ENCODE measurements at regions not wholly inside any gene's neighbourhood (a gene's known extent, or its start where the extent isn't known, plus 50 kb on each side); places are given as distances from the start of the nearest gene placed in this dataset.

- no peak overlapping the region for H3K9ac ChIP-seq (ENCODE audit: insufficient read depth, low read length, poor library complexity, severe bottlenecking)
- peaks cover 0 to 3% (median 0%) of the 10 kb centered on the region in 3 donors for H3K27me3 Mint-ChIP-seq (ENCODE audit: low read depth in 3 of 3)
- H3K9me3 Mint-ChIP-seq, result peaks cover 0 to 5% (median 2%) of the 10 kb centered on the region in 7 donors
- TF ChIP-seq, protein P1, sequence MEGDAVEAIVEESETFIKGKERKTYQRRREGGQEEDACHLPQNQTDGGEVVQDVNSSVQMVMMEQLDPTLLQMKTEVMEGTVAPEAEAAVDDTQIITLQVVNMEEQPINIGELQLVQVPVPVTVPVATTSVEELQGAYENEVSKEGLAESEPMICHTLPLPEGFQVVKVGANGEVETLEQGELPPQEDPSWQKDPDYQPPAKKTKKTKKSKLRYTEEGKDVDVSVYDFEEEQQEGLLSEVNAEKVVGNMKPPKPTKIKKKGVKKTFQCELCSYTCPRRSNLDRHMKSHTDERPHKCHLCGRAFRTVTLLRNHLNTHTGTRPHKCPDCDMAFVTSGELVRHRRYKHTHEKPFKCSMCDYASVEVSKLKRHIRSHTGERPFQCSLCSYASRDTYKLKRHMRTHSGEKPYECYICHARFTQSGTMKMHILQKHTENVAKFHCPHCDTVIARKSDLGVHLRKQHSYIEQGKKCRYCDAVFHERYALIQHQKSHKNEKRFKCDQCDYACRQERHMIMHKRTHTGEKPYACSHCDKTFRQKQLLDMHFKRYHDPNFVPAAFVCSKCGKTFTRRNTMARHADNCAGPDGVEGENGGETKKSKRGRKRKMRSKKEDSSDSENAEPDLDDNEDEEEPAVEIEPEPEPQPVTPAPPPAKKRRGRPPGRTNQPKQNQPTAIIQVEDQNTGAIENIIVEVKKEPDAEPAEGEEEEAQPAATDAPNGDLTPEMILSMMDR (IDR thresholded peaks at IDR 0.05), result no peak
- DNase-seq, result no peak
- no peak overlapping the region for H3K27ac ChIP-seq (ENCODE audit: low read depth in 1 of 2, low read length in 2 of 2)
- H3K4me2 ChIP-seq (replicated peaks; ENCODE audit: extremely low read depth, low read length, poor library complexity, severe bottlenecking), result no peak overlapping the region
- H3K9me3 ChIP-seq (replicated peaks in 1 of 2; ENCODE audit: control insufficient read depth in 1 of 2, insufficient read depth in 1 of 2, low read length in 2 of 2), result no peaks in the 10 kb centered on the region
- peaks cover 0 to 10% of the 10 kb centered on the region in 2 donors for H3K4me1 ChIP-seq (ENCODE audit: control insufficient read depth in 1 of 2, insufficient read depth in 2 of 2, low read length in 2 of 2)
- no peaks in the 10 kb centered on the region for H4K20me1 ChIP-seq (ENCODE audit: insufficient read depth, low read length)
- WGBS (ENCODE audit: insufficient coverage), result 93% methylated on average over 3 of the region's 7 CpGs
- intact Hi-C loops (cut with micrococcal nuclease), result no loop called here
- no peaks in the 10 kb centered on the region for H3K36me3 Mint-ChIP-seq
- H2AFZ ChIP-seq (ENCODE audit: insufficient read depth, low read depth, low read length, poor library complexity, severe bottlenecking), result no peak overlapping the region
- no peak overlapping the region for H3K27ac Mint-ChIP-seq
- no peaks in the 10 kb centered on the region for H3K36me3 ChIP-seq (replicated peaks in 1 of 2; ENCODE audit: control insufficient read depth in 1 of 2, insufficient read depth in 2 of 2, low read length in 2 of 2)
- no peak overlapping the region for H3K4me3 ChIP-seq (replicated peaks in 1 of 3; ENCODE audit: low read depth in 2 of 3, low read length in 3 of 3)
- H3K4me1 Mint-ChIP-seq, result peaks cover 16% of the 10 kb centered on the region
- H3K27me3 ChIP-seq (ENCODE audit: control insufficient read depth in 2 of 2, insufficient read depth in 2 of 2, low read length in 2 of 2), result no peaks in the 10 kb centered on the region
- H3K4me3 Mint-ChIP-seq, result no peak overlapping the region
- H3K79me2 ChIP-seq (ENCODE audit: insufficient read depth, low read length), result no peaks in the 10 kb centered on the region
Observed at GRCh38 chr6:45827952-45828530, 187.6 kb downstream of the CLIC5 start.

DNA sequence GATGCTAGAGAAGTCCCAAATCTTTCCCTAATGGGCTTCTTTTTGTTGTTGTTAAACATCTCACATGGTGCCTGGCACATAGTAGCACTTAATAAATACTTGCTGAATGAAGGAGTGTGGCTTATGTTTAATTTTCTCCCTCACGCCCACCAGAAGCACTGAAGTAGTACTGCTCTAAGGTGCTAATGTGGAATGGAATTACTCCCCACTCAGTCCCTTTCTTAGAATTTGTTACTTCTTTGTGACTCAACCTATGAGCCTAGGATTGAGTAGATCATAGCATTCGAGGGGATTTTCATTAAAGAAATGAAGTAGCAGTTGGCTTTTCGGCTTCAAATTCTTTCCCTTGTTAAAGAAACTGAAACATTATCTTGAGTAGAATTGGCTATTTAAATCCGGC, 192.8 kb downstream of the CLIC5 start:
- no peak for DNase-seq
- H3K27me3 ChIP-seq (ENCODE audit: control insufficient read depth in 2 of 2, insufficient read depth in 2 of 2, low read length in 2 of 2), result no peaks in the 10 kb centered on the region
- H3K27ac Mint-ChIP-seq, result no peak overlapping the region
- no peaks in the 10 kb centered on the region for H4K20me1 ChIP-seq (ENCODE audit: insufficient read depth, low read length)
- no peaks in the 10 kb centered on the region for H3K9me3 ChIP-seq (replicated peaks in 1 of 2; ENCODE audit: control insufficient read depth in 1 of 2, insufficient read depth in 1 of 2, low read length in 2 of 2)
- no peak overlapping the region for H3K27ac ChIP-seq (ENCODE audit: low read depth in 1 of 2, low read length in 2 of 2)
- no peaks in the 10 kb centered on the region for H3K36me3 Mint-ChIP-seq
- intact Hi-C loops (cut with micrococcal nuclease), result no loop called here
- H3K4me1 ChIP-seq (ENCODE audit: control insufficient read depth in 1 of 2, insufficient read depth in 2 of 2, low read length in 2 of 2), result peaks cover 0 to 3% of the 10 kb centered on the region in 2 donors
- H3K4me2 ChIP-seq (replicated peaks; ENCODE audit: extremely low read depth, low read length, poor library complexity, severe bottlenecking), result no peak overlapping the region
- H3K4me3 Mint-ChIP-seq, result no peak overlapping the region
- H3K36me3 ChIP-seq (replicated peaks in 1 of 2; ENCODE audit: control insufficient read depth in 1 of 2, insufficient read depth in 2 of 2, low read length in 2 of 2), result no peaks in the 10 kb centered on the region
- WGBS (ENCODE audit: insufficient coverage), result 100% methylated on average over 1 of the region's 4 CpGs
- no peak overlapping the region for H3K9ac ChIP-seq (ENCODE audit: insufficient read depth, low read length, poor library complexity, severe bottlenecking)
- H3K27me3 Mint-ChIP-seq (ENCODE audit: low read depth in 3 of 3), result peaks cover 0 to 3% (median 0%) of the 10 kb centered on the region in 3 donors
- H3K9me3 Mint-ChIP-seq, result peaks cover 2 to 8% (median 3%) of the 10 kb centered on the region in 7 donors
- no peak overlapping the region for H3K4me3 ChIP-seq (replicated peaks in 1 of 3; ENCODE audit: low read depth in 2 of 3, low read length in 3 of 3)
- no peaks in the 10 kb centered on the region for H3K79me2 ChIP-seq (ENCODE audit: insufficient read depth, low read length)
- peaks cover 8% of the 10 kb centered on the region for H3K4me1 Mint-ChIP-seq
- no peak overlapping the region for H2AFZ ChIP-seq (ENCODE audit: insufficient read depth, low read depth, low read length, poor library complexity, severe bottlenecking)
- TF ChIP-seq, protein P1 (IDR thresholded peaks at IDR 0.05), result no peak
